AG04449 (cell line): ENCODE measurements at regions not wholly inside any gene's neighbourhood (a gene's known extent, or its start where the extent isn't known, plus 50 kb on each side); places are given as distances from the start of the nearest gene placed in this dataset.

Source experiments
- CTCF ChIA-PET: fragments of 350-600 bp; formaldehyde crosslinking; extraction: SDS; loops from one replicate; lab custom pipeline; 2021; ENCODE audit warnings: antibody characterized with exemption; lab: Yijun Ruan, JAX
- POLR2A ChIA-PET: fragments of 400-600, 350-600 bp; formaldehyde crosslinking; extraction: SDS; loops from one replicate; lab custom pipeline; 2020; ENCODE audit warnings: antibody characterized with exemption, inconsistent platforms; lab: Yijun Ruan, JAX
- DNase-seq: peaks from one replicate; pipeline ENCODE4 v3.0.0-alpha.2; 2010; ENCODE audit warnings: low read depth, low spot score
- H3K4me3 ChIP-seq: 2 replicates; pipeline ENCODE4 v1.5.1; 2011; ENCODE audit warnings: low read depth, mild to moderate bottlenecking, control low read depth, low read length
- CTCF ChIP-seq: IDR thresholded peaks from one replicate; pipeline ENCODE4 v1.5.1; 2011; ENCODE audit warnings: mild to moderate bottlenecking, moderate library complexity, low read length, control low read depth, inconsistent platforms; ENCODE audit not compliant: insufficient read depth; ENCODE audit errors: missing control alignments

DNA sequence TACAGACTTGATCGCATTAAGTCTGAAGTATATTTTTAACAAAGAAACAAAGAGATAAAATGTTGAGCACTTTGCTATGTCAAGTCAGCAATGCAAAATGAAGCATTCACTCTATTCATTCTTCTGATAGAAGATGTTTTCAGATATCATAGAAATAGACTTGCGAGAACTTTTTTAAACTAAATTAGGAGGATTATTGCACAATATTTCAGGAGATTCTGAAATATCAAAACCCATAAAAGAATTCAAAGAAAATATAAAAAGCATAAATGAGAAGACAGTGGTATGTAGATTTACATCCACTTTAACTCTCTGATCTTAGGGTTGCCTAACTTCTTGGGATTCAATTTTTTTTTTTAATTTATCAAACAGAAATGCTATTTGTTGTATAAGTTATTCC is 81.1 kb upstream of the PABPC4L start:
- POLR2A ChIA-PET = no interaction called here
- DNase-seq = no peak
- no peak overlapping the region for H3K4me3 ChIP-seq
- CTCF ChIA-PET = no interaction called here
- no peak for TF ChIP-seq CTCF

- DNase-seq = no peak
- POLR2A ChIA-PET = no interaction called here
- CTCF ChIA-PET = no interaction called here
- TF ChIP-seq CTCF = no peak
- H3K4me3 ChIP-seq = no peak overlapping the region
Measured at GRCh38 chr4:134278675-134279074, 77.1 kb upstream of the PABPC4L start.

GRCh38 chr4:134276476-134276875 is 74.9 kb upstream of the PABPC4L start:
- no peak for TF ChIP-seq CTCF
- DNase-seq = no peak
- H3K4me3 ChIP-seq = no peak overlapping the region
- CTCF ChIA-PET = no interaction called here
- POLR2A ChIA-PET = no interaction called here

GRCh38 chr4:134260126-134260525 is 58.5 kb upstream of the PABPC4L start:
- ChIA-PET POLR2A (no interaction called here), CTCF (no interaction called here)
- no peak for DNase-seq
- no peak overlapping the region for H3K4me3 ChIP-seq
- no peak for TF ChIP-seq CTCF
